ENCODE measurements at regions not wholly inside any gene's neighbourhood (a gene's known extent, or its start where the extent isn't known, plus 50 kb on each side); places are given as distances from the start of the nearest gene placed in this dataset.

DNA sequence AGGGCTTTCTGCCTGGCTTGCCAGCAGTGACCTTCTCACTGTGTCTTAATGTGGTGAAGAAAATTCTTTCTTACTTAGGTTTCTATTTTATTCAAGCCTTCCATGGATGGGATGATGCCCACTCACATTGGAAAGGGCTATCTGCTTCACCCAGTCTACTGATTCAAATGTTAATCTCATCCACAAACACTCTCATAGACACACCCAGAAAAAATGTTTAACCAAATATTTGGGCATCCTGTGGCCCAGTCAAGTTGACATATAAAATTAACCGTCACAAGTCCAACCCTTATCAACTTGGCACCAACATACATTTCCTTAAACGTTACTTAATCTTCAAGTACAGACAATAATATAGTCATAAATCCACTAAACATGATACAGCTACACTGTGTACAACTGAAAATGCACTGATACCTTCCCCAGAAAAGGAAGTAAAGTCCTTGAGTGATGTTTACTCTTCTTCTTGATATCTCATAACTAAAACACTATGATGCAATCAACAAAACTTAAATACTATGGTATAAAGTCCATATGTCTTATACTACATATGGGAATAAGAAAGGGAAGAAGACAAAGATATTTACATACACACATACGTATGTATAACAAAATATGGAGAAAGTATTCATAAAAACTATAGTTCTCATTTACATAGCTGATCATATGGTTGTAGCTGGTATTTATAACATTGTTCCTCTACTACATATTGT lies 394.7 kb upstream of the NOVA1 start:
- Mint-ChIP-seq H3K9me3 (ENCODE audit: insufficient read depth) (no peaks in the 10 kb centered on the region), H3K27ac (no peak overlapping the region), H3K4me1 (no peaks in the 10 kb centered on the region), H3K27me3 (no peaks in the 10 kb centered on the region), H3K4me3 (no peak overlapping the region)
- H3K79me2 ChIP-seq (ENCODE audit: control insufficient read depth, insufficient read depth, low read length) = no peaks in the 10 kb centered on the region
- H3K36me3 ChIP-seq (replicated peaks in 1 of 2; ENCODE audit: control extremely low read depth in 1 of 2, control insufficient read depth in 1 of 2, extremely low read depth in 1 of 2, insufficient read depth in 2 of 2, low read length in 1 of 2) = no peaks in the 10 kb centered on the region
- H3K9ac ChIP-seq (ENCODE audit: low read length) = no peak overlapping the region
- no peak overlapping the region for H3K27ac ChIP-seq (ENCODE audit: low read length in 2 of 2)
- DNase-seq (no peak), ATAC-seq (ENCODE audit: low read depth) (no peak)
- H4K20me1 ChIP-seq (ENCODE audit: control insufficient read depth, insufficient read depth, low read length, poor library complexity, severe bottlenecking) = no peaks in the 10 kb centered on the region
- H3K9me3 ChIP-seq (ENCODE audit: control extremely low read depth in 1 of 3, control insufficient read depth in 2 of 3, insufficient read depth in 1 of 3, low read length in 2 of 3) = no peaks in the 10 kb centered on the region
- H3K4me3 ChIP-seq (ENCODE audit: control extremely low read depth in 1 of 5, extremely low read depth in 1 of 5, insufficient read depth in 1 of 5, low read depth in 2 of 5, low read length in 4 of 5) = no peak overlapping the region
- POLR2A ChIA-PET = no interaction called here
- H2AFZ ChIP-seq (ENCODE audit: insufficient read depth, low read depth, low read length, poor library complexity, severe bottlenecking) = no peak overlapping the region
- CTCF ChIA-PET = no interaction called here
- 62% methylated on average over 2 of the region's 3 CpGs for WGBS (ENCODE audit: insufficient coverage)
- intact Hi-C loops (cut with micrococcal nuclease) = no loop called here
- H3K27me3 ChIP-seq (replicated peaks in 1 of 4; ENCODE audit: control extremely low read depth in 1 of 4, control insufficient read depth in 3 of 4, insufficient read depth in 4 of 4, low read length in 3 of 4) = no peaks in the 10 kb centered on the region
- H3K4me2 ChIP-seq (replicated peaks; ENCODE audit: low read depth, low read length, poor library complexity, severe bottlenecking) = no peak overlapping the region
- TF ChIP-seq, protein P1, sequence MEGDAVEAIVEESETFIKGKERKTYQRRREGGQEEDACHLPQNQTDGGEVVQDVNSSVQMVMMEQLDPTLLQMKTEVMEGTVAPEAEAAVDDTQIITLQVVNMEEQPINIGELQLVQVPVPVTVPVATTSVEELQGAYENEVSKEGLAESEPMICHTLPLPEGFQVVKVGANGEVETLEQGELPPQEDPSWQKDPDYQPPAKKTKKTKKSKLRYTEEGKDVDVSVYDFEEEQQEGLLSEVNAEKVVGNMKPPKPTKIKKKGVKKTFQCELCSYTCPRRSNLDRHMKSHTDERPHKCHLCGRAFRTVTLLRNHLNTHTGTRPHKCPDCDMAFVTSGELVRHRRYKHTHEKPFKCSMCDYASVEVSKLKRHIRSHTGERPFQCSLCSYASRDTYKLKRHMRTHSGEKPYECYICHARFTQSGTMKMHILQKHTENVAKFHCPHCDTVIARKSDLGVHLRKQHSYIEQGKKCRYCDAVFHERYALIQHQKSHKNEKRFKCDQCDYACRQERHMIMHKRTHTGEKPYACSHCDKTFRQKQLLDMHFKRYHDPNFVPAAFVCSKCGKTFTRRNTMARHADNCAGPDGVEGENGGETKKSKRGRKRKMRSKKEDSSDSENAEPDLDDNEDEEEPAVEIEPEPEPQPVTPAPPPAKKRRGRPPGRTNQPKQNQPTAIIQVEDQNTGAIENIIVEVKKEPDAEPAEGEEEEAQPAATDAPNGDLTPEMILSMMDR (IDR thresholded peaks at IDR 0.05) = no peak
- TF ChIP-seq EZH2 (IDR thresholded peaks at IDR 0.05; ENCODE audit: borderline replicate concordance, insufficient read depth, low read depth, low read length, poor library complexity, severe bottlenecking) = no peak
- H3K4me1 ChIP-seq (ENCODE audit: control insufficient read depth in 2 of 2, insufficient read depth in 2 of 2, low read length in 2 of 2) = no peaks in the 10 kb centered on the region

DNA sequence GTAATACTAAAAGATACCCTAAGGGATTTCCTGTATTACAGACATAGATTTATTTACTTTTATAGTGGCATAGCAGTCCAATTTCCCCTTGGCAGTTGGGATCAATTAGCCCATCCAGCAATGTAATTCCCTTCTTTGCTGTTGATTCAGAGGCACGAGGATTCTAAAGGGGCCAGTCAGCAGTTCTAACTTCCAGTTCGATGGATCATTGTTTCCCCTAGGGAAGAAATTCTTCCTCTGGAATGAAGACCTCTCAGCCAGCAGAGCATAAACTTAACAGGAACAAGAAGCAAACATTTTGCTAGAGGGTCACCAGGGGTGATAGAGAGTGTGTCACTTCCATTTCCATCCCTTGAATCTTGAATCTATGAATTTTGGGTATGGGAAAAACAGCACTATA lies 395.7 kb upstream of the NOVA1 start:
- no peaks in the 10 kb centered on the region for H3K79me2 ChIP-seq (ENCODE audit: control insufficient read depth, insufficient read depth, low read length)
- no CpG with 5 or more reads among the region's 2 CpGs for WGBS (ENCODE audit: insufficient coverage)
- H3K27ac Mint-ChIP-seq = no peak overlapping the region
- ATAC-seq (ENCODE audit: low read depth) = no peak
- H3K27me3 ChIP-seq (replicated peaks in 1 of 4; ENCODE audit: control extremely low read depth in 1 of 4, control insufficient read depth in 3 of 4, insufficient read depth in 4 of 4, low read length in 3 of 4) = no peaks in the 10 kb centered on the region
- H3K4me2 ChIP-seq (replicated peaks; ENCODE audit: low read depth, low read length, poor library complexity, severe bottlenecking) = no peak overlapping the region
- no peaks in the 10 kb centered on the region for H3K9me3 Mint-ChIP-seq (ENCODE audit: insufficient read depth)
- H3K27me3 Mint-ChIP-seq = no peaks in the 10 kb centered on the region
- H3K27ac ChIP-seq (ENCODE audit: low read length in 2 of 2) = no peak overlapping the region
- H3K9me3 ChIP-seq (ENCODE audit: control extremely low read depth in 1 of 3, control insufficient read depth in 2 of 3, insufficient read depth in 1 of 3, low read length in 2 of 3) = no peaks in the 10 kb centered on the region
- no peaks in the 10 kb centered on the region for H3K4me1 Mint-ChIP-seq
- DNase-seq = no peak
- TF ChIP-seq EZH2 (IDR thresholded peaks at IDR 0.05; ENCODE audit: borderline replicate concordance, insufficient read depth, low read depth, low read length, poor library complexity, severe bottlenecking) = no peak
- TF ChIP-seq, protein P1 (IDR thresholded peaks at IDR 0.05) = no peak
- CTCF ChIA-PET = no interaction called here
- no peak overlapping the region for H2AFZ ChIP-seq (ENCODE audit: insufficient read depth, low read depth, low read length, poor library complexity, severe bottlenecking)
- no peak overlapping the region for H3K9ac ChIP-seq (ENCODE audit: low read length)
- H3K36me3 ChIP-seq (replicated peaks in 1 of 2; ENCODE audit: control extremely low read depth in 1 of 2, control insufficient read depth in 1 of 2, extremely low read depth in 1 of 2, insufficient read depth in 2 of 2, low read length in 1 of 2) = no peaks in the 10 kb centered on the region
- no peak overlapping the region for H3K4me3 ChIP-seq (ENCODE audit: control extremely low read depth in 1 of 5, extremely low read depth in 1 of 5, insufficient read depth in 1 of 5, low read depth in 2 of 5, low read length in 4 of 5)
- no peak overlapping the region for H3K4me3 Mint-ChIP-seq
- POLR2A ChIA-PET = no interaction called here
- H3K4me1 ChIP-seq (ENCODE audit: control insufficient read depth in 2 of 2, insufficient read depth in 2 of 2, low read length in 2 of 2) = no peaks in the 10 kb centered on the region
- intact Hi-C loops (cut with micrococcal nuclease) = no loop called here
- no peaks in the 10 kb centered on the region for H4K20me1 ChIP-seq (ENCODE audit: control insufficient read depth, insufficient read depth, low read length, poor library complexity, severe bottlenecking)
